PC-9 (cell line): ENCODE measurements at regions not wholly inside any gene's neighbourhood (a gene's known extent, or its start where the extent isn't known, plus 50 kb on each side); places are given as distances from the start of the nearest gene placed in this dataset.

Source experiments
- EZH2 ChIP-seq: fragments of 200-600 bp; sonication (generic); IDR thresholded peaks from 2 replicates; pipeline ENCODE4 v1.8.0; 2017; ENCODE audit warnings: antibody characterized with exemption, low read depth
- TF ChIP-seq, protein P1 (sequence below): fragments of 200-600 bp; sonication (generic); conservative IDR thresholded peaks from 2 replicates; pipeline ENCODE4 v1.6.1; 2017; ENCODE audit warnings: mixed run types, antibody characterized with exemption, mild to moderate bottlenecking, moderate library complexity

DNA sequence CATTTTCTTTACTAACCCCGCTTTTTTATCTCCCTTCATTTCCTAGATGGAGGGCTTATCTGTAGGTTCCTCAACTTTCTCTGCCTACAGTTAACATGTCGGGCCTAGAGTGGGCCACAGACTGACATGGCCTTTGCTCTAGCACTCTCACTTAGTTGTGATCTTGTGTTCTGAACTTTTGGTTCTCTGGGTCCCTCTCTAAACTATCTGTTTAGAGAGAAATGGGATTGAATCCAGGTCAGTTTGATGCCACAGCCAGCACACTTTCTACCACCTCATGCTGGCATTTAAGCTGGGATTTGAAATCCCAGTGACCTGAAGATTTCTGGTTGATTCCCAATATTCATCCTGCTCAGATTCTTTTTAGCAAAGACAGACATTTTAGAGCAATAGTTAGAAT, 388.5 kb upstream of the PAPPA start:
- TF ChIP-seq, protein P1, sequence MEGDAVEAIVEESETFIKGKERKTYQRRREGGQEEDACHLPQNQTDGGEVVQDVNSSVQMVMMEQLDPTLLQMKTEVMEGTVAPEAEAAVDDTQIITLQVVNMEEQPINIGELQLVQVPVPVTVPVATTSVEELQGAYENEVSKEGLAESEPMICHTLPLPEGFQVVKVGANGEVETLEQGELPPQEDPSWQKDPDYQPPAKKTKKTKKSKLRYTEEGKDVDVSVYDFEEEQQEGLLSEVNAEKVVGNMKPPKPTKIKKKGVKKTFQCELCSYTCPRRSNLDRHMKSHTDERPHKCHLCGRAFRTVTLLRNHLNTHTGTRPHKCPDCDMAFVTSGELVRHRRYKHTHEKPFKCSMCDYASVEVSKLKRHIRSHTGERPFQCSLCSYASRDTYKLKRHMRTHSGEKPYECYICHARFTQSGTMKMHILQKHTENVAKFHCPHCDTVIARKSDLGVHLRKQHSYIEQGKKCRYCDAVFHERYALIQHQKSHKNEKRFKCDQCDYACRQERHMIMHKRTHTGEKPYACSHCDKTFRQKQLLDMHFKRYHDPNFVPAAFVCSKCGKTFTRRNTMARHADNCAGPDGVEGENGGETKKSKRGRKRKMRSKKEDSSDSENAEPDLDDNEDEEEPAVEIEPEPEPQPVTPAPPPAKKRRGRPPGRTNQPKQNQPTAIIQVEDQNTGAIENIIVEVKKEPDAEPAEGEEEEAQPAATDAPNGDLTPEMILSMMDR, result no peak
- no peak for TF ChIP-seq EZH2
